IPS-NIHi7 (cell line): ENCODE measurements at regions not wholly inside any gene's neighbourhood (a gene's known extent, or its start where the extent isn't known, plus 50 kb on each side); places are given as distances from the start of the nearest gene placed in this dataset.
"Not testable (repeated sequence)": the region's sequence is repeated elsewhere in the genome, so short reads cannot be mapped to it uniquely, and the experiment has no call there.

Experiments used
- DNase-seq: peaks from one replicate; pipeline ENCODE4 v3.0.0; 2012; ENCODE audit warnings: mixed read lengths; ENCODE audit errors: extremely low spot score

- DNase-seq = no peak
Measured at GRCh38 chr22:48418831-48419230, 1408.8 kb downstream of the BRD1 start.

- no peak for DNase-seq
Measured at GRCh38 chr22:48417225-48418070, 1410.2 kb downstream of the BRD1 start.

- DNase-seq = no peak
Measured at GRCh38 chr22:48416396-48417224, 1411.1 kb downstream of the BRD1 start.

- no peak for DNase-seq
Measured at GRCh38 chr22:48415520-48415919, 1412.2 kb downstream of the BRD1 start.

GRCh38 chr22:48414651-48415050 lies 1413.0 kb downstream of the BRD1 start:
- DNase-seq = no peak

GRCh38 chr22:48412931-48413330 lies 1414.7 kb downstream of the BRD1 start:
- not testable (repeated sequence) for DNase-seq

GRCh38 chr22:48410536-48410935 lies 1417.1 kb downstream of the BRD1 start:
- no peak for DNase-seq

GRCh38 chr22:48407256-48407955 lies 1420.3 kb downstream of the BRD1 start:
- DNase-seq = no peak

GRCh38 chr22:48406161-48406560 lies 1421.5 kb downstream of the BRD1 start:
- no peak for DNase-seq

- no peak for DNase-seq
Measured at GRCh38 chr22:48405741-48406140, 1421.9 kb downstream of the BRD1 start.

GRCh38 chr22:48404801-48405447 lies 1422.7 kb downstream of the BRD1 start:
- no peak for DNase-seq

- DNase-seq = no peak
Measured at GRCh38 chr22:48403521-48404403, 1423.9 kb downstream of the BRD1 start.

- no peak for DNase-seq
Measured at GRCh38 chr22:48402591-48403031, 1425.1 kb downstream of the BRD1 start.

GRCh38 chr22:48401523-48401922 lies 1426.2 kb downstream of the BRD1 start:
- not testable (repeated sequence) for DNase-seq

GRCh38 chr22:48398181-48398905 lies 1429.3 kb downstream of the BRD1 start:
- DNase-seq = no peak

- no peak for DNase-seq
Measured at GRCh38 chr22:48397531-48398180, 1430.0 kb downstream of the BRD1 start.

GRCh38 chr22:48396785-48397530 lies 1430.7 kb downstream of the BRD1 start:
- no peak for DNase-seq

GRCh38 chr22:48396091-48396784 lies 1431.4 kb downstream of the BRD1 start:
- no peak for DNase-seq
